ENCODE measurements at regions not wholly inside any gene's neighbourhood (a gene's known extent, or its start where the extent isn't known, plus 50 kb on each side); places are given as distances from the start of the nearest gene placed in this dataset.

- Histone ChIP-seq H3K27ac (replicated peaks) (no peak overlapping the region), H3K27me3 (ENCODE audit: insufficient read depth, poor library complexity, severe bottlenecking) (no peaks in the 10 kb centered on the region), H3K4me3 (replicated peaks; ENCODE audit: insufficient read depth, low read length) (no peak overlapping the region)
- TF ChIP-seq REST (IDR thresholded peaks at IDR 0.05; ENCODE audit: insufficient replicate concordance, low read depth) (no peak), POLR2AphosphoS5 (IDR thresholded peaks at IDR 0.05; ENCODE audit: low read depth) (no peak), GABPA (IDR thresholded peaks at IDR 0.05; ENCODE audit: low read depth) (no peak), CTCF (IDR thresholded peaks at IDR 0.05; ENCODE audit: insufficient read depth, low read length) (no peak), SPI1 (IDR thresholded peaks at IDR 0.05; ENCODE audit: borderline replicate concordance, low read depth) (no peak)
- no peak for DNase-seq (ENCODE audit: low read depth in 1 of 2, low spot score in 1 of 2)
Measured at GRCh38 chr7:92955081-92955480, 118.7 kb upstream of the CDK6 start.

- TF ChIP-seq GABPA (IDR thresholded peaks at IDR 0.05; ENCODE audit: low read depth) (no peak), CTCF (IDR thresholded peaks at IDR 0.05; ENCODE audit: insufficient read depth, low read length) (no peak), POLR2AphosphoS5 (IDR thresholded peaks at IDR 0.05; ENCODE audit: low read depth) (no peak), SPI1 (IDR thresholded peaks at IDR 0.05; ENCODE audit: borderline replicate concordance, low read depth) (no peak), REST (IDR thresholded peaks at IDR 0.05; ENCODE audit: insufficient replicate concordance, low read depth) (no peak)
- DNase-seq (ENCODE audit: low read depth in 1 of 2, low spot score in 1 of 2): no peak
- no peak overlapping the region for H3K4me3 ChIP-seq (replicated peaks; ENCODE audit: insufficient read depth, low read length)
- no peaks in the 10 kb centered on the region for H3K27me3 ChIP-seq (ENCODE audit: insufficient read depth, poor library complexity, severe bottlenecking)
- no peak overlapping the region for H3K27ac ChIP-seq (replicated peaks)
Measured at GRCh38 chr7:92953657-92954056, 117.3 kb upstream of the CDK6 start.

- H3K27me3 ChIP-seq (ENCODE audit: insufficient read depth, poor library complexity, severe bottlenecking): peaks cover 2% of the 10 kb centered on the region
- H3K27ac ChIP-seq (replicated peaks): no peak overlapping the region
- no peak for TF ChIP-seq SPI1 (IDR thresholded peaks at IDR 0.05; ENCODE audit: borderline replicate concordance, low read depth)
- no peak for TF ChIP-seq GABPA (IDR thresholded peaks at IDR 0.05; ENCODE audit: low read depth)
- no peak for TF ChIP-seq POLR2AphosphoS5 (IDR thresholded peaks at IDR 0.05; ENCODE audit: low read depth)
- no peak for DNase-seq (ENCODE audit: low read depth in 1 of 2, low spot score in 1 of 2)
- H3K4me3 ChIP-seq (replicated peaks; ENCODE audit: insufficient read depth, low read length): no peak overlapping the region
Measured at GRCh38 chr7:92949748-92950147, 113.4 kb upstream of the CDK6 start.

- Histone ChIP-seq H3K27me3 (ENCODE audit: insufficient read depth, poor library complexity, severe bottlenecking) (peaks cover 2% of the 10 kb centered on the region), H3K4me3 (replicated peaks; ENCODE audit: insufficient read depth, low read length) (no peak overlapping the region), H3K27ac (replicated peaks) (no peak overlapping the region)
- TF ChIP-seq SPI1 (IDR thresholded peaks at IDR 0.05; ENCODE audit: borderline replicate concordance, low read depth) (no peak), CTCF (IDR thresholded peaks at IDR 0.05; ENCODE audit: insufficient read depth, low read length) (no peak), POLR2AphosphoS5 (IDR thresholded peaks at IDR 0.05; ENCODE audit: low read depth) (no peak), GABPA (IDR thresholded peaks at IDR 0.05; ENCODE audit: low read depth) (no peak), REST (IDR thresholded peaks at IDR 0.05; ENCODE audit: insufficient replicate concordance, low read depth) (no peak)
- no peak for DNase-seq (ENCODE audit: low read depth in 1 of 2, low spot score in 1 of 2)
Measured at GRCh38 chr7:92945840-92946239, 109.5 kb upstream of the CDK6 start.

All from HL-60 (cell line).